HG03342 (cell line): ENCODE measurements at regions not wholly inside any gene's neighbourhood (a gene's known extent, or its start where the extent isn't known, plus 50 kb on each side); places are given as distances from the start of the nearest gene placed in this dataset.
A peak's percentile ranks its signal among the peaks of the same experiment; 100 is the strongest.
"Not testable (repeated sequence)": the region's sequence is repeated elsewhere in the genome, so short reads cannot be mapped to it uniquely, and the experiment has no call there.

Experiments used
- ATAC-seq: cut with Tn5 transposase; IDR thresholded peaks from one replicate; pipeline ENCODE4 v1.9.1; 2021; ENCODE audit warnings: mild to moderate bottlenecking, moderate library complexity; ENCODE audit not compliant: unreplicated experiment

- ATAC-seq: no peak
Measured at GRCh38 chr4:33427676-33428075, 2707.5 kb downstream of the PCDH7 start.

DNA sequence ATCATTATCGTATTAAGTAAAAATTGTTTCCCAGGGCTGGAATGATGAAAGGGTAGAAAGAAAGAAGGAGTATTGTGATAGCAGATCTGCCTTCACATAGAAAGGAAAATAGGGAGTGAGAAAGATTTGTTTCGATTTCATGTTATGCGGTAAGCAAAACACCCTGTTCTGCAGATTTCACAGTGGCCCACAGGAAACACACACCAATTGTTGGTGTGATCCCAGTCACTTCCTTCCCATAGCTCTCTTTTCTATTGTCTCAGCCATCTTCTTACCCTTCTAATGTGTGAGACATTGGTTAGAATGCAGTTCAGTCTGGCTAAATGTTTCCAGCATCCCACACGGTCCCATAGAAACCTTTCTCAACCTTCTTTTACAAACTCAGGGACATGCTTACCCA is 2709.8 kb downstream of the PCDH7 start:
- ATAC-seq: no peak

DNA sequence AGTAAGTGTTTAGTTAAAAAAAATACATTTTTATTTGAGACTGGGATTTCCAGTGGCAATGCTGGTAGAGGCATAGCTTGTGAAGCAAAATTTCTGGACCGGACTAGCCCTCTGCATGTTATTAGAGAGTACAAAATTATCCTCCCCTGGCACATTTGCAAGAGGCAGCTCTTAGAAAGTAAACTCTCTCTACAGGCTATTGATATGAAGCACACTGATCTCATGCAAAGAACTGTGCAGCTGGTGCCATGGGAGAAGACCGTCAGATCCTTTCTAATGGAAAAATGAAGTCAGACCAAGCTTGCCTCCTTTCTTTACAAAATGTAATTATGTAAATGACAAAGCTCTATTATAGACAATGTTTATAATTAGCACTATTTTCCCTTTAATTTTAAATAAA is 2717.2 kb downstream of the PCDH7 start:
- ATAC-seq: no peak

GRCh38 chr4:33446953-33447352 is 2726.8 kb downstream of the PCDH7 start:
- ATAC-seq: no peak

GRCh38 chr4:33448948-33449347 is 2728.8 kb downstream of the PCDH7 start:
- no peak for ATAC-seq

DNA sequence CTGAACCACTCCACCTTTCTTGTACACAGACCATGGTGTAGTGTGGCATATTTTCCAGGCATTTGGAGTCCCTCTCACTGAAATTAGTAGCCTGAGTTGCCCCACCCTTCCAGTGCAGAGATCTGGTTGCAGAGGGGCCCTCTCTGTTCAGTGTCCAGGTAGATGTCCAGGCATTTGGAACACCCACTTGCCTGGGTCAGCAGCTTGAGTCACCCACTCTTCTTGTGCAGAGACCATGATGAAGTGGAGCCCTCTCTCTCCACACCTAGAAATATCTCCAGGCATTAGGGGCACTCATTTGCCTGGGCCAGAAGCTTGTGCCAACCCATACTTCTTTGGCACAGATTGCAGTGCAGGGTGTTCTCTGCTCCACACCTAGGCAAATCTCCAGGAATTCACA is 2733.3 kb downstream of the PCDH7 start:
- ATAC-seq: no peak

DNA sequence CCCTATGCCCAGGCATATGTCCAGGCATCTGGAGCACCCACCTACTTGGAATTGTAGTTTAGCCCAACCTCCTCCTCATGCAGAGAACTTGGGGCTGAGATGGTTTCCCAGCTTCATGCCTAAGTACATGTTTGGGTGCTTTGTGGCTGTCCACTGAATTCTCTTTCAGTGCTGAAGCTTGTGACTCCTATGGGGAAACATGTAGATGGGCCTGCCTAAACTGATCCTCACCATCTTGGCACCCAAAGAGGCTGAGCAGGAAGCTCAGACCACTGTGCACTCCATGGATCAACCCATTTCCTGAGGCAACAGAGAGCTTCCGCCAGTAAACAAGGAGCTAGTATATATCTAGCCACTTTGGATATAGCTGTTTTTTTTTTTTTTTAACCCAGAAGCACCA is 2733.7 kb downstream of the PCDH7 start:
- no peak for ATAC-seq

DNA sequence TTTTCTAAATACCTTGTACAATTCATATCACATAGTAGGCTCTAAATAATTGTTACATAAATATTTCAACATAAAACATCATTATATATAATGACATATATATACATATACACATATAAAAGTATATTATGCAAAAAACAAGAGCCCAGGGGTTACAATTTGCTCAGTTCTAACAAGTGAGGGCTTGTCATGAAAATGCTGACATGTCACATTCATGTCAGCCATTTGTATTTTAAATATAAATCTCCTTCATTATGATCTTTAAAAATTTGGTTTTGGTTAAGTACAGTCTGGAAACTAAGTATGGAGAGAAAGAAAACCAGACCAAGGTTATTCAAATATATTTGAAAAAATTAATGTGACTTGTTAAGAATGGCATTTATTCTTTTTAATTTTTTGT is 2745.4 kb downstream of the PCDH7 start:
- no peak for ATAC-seq

DNA sequence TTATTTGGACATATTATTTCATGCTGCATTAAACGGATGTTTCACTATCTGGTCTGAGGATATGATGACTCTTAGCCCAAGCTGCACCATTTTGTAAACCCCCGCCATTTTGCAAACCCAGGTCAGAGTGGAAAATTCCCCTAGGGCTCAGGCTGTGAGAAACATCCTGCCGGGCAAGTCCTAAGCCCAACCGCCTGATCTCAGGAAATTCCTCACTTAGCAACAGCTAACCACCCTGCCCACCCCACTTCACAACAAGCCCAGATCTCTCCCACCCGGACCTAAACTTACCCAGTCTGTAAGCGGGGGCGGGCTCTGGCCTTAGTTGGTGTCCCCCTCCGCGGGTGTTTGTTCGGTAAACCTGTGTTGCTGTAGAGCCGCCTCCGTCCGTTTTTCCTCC is 2747.1 kb downstream of the PCDH7 start:
- ATAC-seq: no peak

GRCh38 chr4:33470805-33471204 is 2750.6 kb downstream of the PCDH7 start:
- no peak for ATAC-seq

- ATAC-seq: no peak
Measured at GRCh38 chr4:33477715-33478114, 2757.5 kb downstream of the PCDH7 start.

- no peak for ATAC-seq
Measured at GRCh38 chr4:33482773-33483172, 2761.5 kb downstream of the ARAP2 start.

DNA sequence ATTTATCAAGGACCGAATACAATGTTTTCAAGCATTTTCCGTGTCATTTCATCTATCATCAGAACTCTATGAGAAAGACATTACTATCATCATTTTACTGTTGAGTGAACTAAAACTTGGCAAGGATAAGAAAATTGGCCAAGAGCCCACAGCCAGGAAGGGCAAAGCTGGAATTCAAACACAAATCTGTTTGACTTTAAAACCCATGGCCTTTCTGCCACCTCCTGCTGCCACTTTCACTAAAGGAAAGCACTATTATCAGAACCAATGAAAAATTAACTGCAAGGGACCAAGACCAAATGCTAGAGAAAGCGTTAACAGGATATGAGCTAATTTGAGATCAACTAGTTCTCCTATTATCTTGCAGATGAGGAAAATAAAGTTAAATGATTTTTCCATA is 2759.2 kb downstream of the ARAP2 start:
- ATAC-seq: no peak

DNA sequence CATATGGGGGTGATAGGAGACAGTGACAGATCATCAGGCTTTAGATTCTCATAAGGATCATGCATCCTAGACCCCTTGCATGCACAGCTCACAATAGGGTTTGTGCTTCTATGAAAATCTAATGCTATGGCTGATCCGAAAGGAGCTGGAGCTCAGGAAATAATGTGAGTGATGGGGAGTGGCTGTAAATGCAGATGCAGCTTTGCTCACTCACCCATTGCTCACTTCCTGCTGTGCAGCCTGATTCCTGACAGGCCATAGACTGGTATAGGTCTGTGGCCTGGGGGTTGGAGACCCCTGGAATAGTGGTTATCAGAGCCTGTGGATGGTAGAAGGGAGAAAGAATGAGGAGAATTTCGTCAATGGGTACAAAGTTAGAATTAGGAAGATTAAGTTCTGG is 2751.1 kb downstream of the ARAP2 start:
- ATAC-seq: no peak

- ATAC-seq: no peak
Measured at GRCh38 chr4:33494150-33494549, 2750.2 kb downstream of the ARAP2 start.

DNA sequence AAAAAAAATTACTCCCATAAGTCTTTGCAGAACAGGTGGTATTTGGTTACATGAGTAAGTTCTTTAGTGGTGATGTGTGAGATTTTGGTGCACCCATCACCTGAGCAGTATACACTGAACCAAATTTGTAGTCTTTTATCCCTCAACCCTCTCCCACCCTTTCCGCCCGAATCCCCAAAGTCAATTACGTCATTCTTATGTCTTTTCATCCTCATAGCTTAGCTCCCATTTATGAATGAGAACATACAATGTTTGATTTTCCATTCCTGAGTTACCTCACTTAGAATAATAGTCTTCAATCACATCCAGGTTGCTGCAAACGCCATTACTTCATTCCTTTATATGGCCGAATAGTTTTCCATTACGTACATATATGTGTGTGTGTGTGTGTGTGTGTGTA is 2742.7 kb downstream of the ARAP2 start:
- ATAC-seq: not testable (repeated sequence)

GRCh38 chr4:33512397-33512796 is 2731.9 kb downstream of the ARAP2 start:
- ATAC-seq: peak; percentile 70

DNA sequence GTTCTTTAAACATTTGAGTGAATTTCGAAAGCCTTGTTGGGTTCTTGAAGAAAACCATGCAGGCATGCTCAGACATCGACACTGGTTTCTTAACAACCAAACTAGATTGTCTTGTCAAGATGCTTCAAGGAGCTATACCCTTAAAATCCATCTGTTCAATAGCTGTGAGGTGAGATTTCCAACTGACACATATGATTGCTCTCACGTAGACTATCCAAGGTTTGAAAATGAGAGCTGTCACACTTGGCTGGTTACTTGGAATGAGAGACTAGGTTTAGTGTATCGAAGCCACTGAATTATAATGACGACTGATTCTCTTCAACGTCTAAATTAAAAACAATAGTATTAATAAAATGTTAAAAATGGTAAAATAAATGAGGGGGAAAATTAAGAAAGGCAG is 2725.5 kb downstream of the ARAP2 start:
- ATAC-seq: no peak

GRCh38 chr4:33532821-33533220 is 2711.5 kb downstream of the ARAP2 start:
- no peak for ATAC-seq

DNA sequence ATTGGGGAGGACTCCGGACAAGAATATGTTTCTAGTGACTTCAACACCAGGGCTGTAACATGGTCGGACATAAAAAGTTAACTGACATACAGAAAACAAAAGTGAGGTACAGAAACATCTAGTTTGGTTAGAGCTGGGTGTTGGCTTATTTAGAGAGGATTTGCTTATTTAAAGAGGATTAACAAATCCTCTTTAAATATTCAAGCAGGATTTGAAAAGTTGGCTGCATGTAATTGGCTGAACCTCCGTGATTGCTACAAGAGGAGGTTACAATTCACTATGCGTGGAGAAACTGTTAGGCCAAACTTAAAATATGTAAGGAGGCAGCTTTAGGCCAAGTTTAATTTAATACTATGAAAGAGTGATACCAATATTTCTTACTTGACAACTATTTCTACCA is 2707.4 kb downstream of the ARAP2 start:
- ATAC-seq: no peak

- ATAC-seq: no peak
Measured at GRCh38 chr4:33537527-33537926, 2706.8 kb downstream of the ARAP2 start.

GRCh38 chr4:33543941-33544450 is 2700.3 kb downstream of the ARAP2 start:
- no peak for ATAC-seq

DNA sequence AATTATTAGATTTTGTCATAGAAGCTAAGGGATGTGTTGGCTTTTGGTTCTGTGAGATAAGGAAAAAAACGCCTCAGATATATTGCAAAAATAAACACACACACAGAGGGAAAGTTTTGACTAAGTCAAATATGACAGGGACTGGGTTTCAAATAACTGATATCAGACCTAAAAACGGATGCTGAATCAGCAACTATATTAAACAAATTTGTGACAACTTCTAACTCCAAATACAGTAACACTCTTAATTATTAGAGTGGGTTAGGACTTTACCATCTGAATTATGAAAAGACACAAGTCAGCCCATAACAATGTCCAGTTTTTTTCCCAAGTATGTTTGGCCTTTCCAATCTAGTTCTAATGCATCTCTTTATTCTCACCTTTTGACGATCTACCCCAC is 2693.1 kb downstream of the ARAP2 start:
- ATAC-seq: no peak

- ATAC-seq: no peak
Measured at GRCh38 chr4:33561259-33561658, 2683.1 kb downstream of the ARAP2 start.
